ENCODE measurements at regions not wholly inside any gene's neighbourhood (a gene's known extent, or its start where the extent isn't known, plus 50 kb on each side); places are given as distances from the start of the nearest gene placed in this dataset.

DNA sequence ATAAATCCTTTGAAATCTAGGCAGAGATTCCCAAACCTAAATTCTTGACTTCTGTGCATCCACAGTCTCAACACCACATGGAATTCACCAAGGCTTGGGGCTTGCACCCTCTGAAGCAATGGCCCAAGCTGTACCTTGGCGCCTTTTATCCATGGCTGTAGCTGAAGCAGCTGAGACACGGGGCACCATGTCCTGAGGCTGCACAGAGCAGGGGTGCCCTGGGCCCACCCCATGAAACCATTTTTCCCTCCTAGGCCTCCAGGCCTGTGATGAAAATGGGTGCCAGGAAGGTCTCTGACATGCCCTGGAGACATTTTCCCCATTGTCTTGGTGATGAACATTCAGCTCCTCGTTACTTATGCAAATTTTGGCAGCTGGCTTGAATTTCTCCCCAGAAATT is 158.6 kb upstream of the NUDT12 start:
- Histone ChIP-seq H3K4me3 (no peak overlapping the region), H3K9me3 (peaks cover 0 to 15% (median 0%) of the 10 kb centered on the region in 12 donors), H3K27me3 (no peaks in the 10 kb centered on the region), H3K4me1 (no peaks in the 10 kb centered on the region), H3K36me3 (no peaks in the 10 kb centered on the region), H3K27ac (no peak overlapping the region)
- DNase-seq (no peak), ATAC-seq (no peak)
- intact Hi-C loops (cut with DNase I), result no loop called here
- WGBS, 4 donors, result 69 to 80% (median 78%) methylated on average over 3 of the region's 3 CpGs
- TF ChIP-seq POLR2A (IDR thresholded peaks at IDR 0.05), result no peak
- TF ChIP-seq, protein P1, sequence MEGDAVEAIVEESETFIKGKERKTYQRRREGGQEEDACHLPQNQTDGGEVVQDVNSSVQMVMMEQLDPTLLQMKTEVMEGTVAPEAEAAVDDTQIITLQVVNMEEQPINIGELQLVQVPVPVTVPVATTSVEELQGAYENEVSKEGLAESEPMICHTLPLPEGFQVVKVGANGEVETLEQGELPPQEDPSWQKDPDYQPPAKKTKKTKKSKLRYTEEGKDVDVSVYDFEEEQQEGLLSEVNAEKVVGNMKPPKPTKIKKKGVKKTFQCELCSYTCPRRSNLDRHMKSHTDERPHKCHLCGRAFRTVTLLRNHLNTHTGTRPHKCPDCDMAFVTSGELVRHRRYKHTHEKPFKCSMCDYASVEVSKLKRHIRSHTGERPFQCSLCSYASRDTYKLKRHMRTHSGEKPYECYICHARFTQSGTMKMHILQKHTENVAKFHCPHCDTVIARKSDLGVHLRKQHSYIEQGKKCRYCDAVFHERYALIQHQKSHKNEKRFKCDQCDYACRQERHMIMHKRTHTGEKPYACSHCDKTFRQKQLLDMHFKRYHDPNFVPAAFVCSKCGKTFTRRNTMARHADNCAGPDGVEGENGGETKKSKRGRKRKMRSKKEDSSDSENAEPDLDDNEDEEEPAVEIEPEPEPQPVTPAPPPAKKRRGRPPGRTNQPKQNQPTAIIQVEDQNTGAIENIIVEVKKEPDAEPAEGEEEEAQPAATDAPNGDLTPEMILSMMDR (IDR thresholded peaks at IDR 0.05), result no peak

DNA sequence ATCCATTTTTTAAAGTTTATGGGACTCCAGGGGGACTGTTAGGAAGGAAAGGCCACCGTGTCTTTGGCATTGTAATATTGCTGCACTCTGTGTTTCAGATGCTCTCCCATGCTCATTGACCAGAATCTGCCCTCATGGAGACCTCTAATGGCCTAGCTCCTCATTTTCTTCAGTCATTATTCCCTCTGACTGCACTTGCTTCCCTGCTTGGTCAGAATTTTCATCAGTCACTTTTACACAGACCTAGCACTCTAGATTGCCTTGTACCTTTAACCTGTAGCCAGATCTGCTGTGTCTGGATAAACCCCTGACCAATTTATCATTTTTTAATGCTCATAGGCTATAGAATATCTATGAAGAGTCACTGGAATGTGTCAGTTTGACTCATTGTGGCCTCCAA is 155.5 kb upstream of the NUDT12 start:
- H3K4me3 ChIP-seq, result no peak overlapping the region
- DNase-seq, result no peak
- intact Hi-C loops (cut with DNase I), result no loop called here
- H3K4me1 ChIP-seq, result no peaks in the 10 kb centered on the region
- 40 to 78% (median 58%) methylated on average over 1 of the region's 1 CpG for WGBS, 4 donors
- no peaks in the 10 kb centered on the region for H3K27me3 ChIP-seq
- no peak overlapping the region for H3K27ac ChIP-seq
- TF ChIP-seq, protein P1 (IDR thresholded peaks at IDR 0.05), result no peak
- no peak for TF ChIP-seq POLR2A (IDR thresholded peaks at IDR 0.05)
- no peaks in the 10 kb centered on the region for H3K36me3 ChIP-seq
- peaks cover 0 to 15% (median 0%) of the 10 kb centered on the region in 12 donors for H3K9me3 ChIP-seq
- ATAC-seq, result no peak

DNA sequence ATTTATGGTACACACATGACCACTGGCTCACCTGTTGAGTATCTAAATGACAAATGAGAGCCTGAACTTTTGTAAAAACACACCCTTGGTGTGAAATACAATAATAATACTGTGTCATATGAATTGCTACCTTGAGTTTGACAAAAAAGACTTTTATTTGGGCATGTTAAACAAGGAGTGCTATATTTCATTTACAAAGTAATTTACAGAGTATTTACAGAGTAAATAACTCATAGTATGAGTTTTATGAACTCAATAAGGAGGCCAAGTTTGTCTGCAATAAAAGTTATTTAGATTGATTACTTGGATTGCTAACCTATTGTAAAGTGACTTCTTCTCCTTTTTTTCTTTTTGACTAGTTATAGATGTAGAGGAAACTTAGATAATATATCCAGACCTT is 146.0 kb upstream of the NUDT12 start:
- Histone ChIP-seq H3K27me3 (no peaks in the 10 kb centered on the region), H3K27ac (no peak overlapping the region), H3K4me3 (no peak overlapping the region), H3K36me3 (no peaks in the 10 kb centered on the region), H3K9me3 (no peaks in the 10 kb centered on the region), H3K4me1 (no peaks in the 10 kb centered on the region)
- TF ChIP-seq, protein P1 (IDR thresholded peaks at IDR 0.05), result no peak
- no peak for TF ChIP-seq POLR2A (IDR thresholded peaks at IDR 0.05)
- no peak for DNase-seq
- intact Hi-C loops (cut with DNase I), result no loop called here
- no peak for ATAC-seq

DNA sequence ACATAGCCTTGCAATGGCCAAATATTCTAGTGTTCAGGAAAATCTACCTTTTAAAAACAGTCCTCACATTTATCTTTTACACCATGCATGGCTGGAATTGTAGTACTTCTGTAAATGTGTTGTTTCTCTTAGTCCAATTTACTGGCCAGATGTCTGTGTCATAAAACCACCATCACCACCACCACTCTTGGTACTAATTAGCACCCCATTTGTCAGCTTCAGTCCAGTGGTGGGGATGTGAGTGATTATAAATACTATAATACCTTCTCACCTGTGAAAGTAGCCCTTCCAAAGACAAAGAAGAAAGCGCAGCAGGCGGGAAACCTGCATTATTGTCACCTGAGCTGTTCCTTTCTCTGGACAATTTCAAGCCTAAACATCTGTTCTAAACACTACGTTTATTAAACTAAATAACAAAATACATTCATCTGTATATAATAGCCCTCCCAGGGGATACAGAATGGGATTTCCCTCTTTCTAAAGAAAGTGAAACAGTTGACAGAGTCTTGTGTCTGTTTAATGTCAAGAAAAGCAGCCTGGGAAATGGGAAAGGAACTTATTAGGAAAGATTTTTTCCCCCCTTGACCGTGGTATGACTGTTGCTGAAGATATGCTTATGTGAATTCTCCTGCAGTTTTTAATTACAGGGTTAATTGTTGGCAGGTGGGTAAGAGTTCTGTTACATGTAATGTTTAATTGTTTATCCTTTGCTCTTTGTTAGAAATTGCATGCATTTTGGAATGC is 144.5 kb upstream of the NUDT12 start:
- no peak for DNase-seq
- Histone ChIP-seq H3K9me3 (no peaks in the 10 kb centered on the region), H3K4me1 (no peaks in the 10 kb centered on the region), H3K4me3 (no peak overlapping the region), H3K27ac (no peak overlapping the region), H3K36me3 (no peaks in the 10 kb centered on the region), H3K27me3 (no peaks in the 10 kb centered on the region)
- no peak for TF ChIP-seq POLR2A (IDR thresholded peaks at IDR 0.05)
- TF ChIP-seq, protein P1 (IDR thresholded peaks at IDR 0.05), result no peak
- no peak for ATAC-seq
- intact Hi-C loops (cut with DNase I), result no loop called here
- WGBS, 4 donors, result 56 to 67% (median 57%) methylated on average over 4 of the region's 4 CpGs
